SK-N-SH (cell line): ENCODE measurements at regions not wholly inside any gene's neighbourhood (a gene's known extent, or its start where the extent isn't known, plus 50 kb on each side); places are given as distances from the start of the nearest gene placed in this dataset.

Source experiments
- CTCF ChIA-PET: fragments of 300-600, 350-600 bp; formaldehyde crosslinking; extraction: SDS; loops from one replicate; lab custom pipeline; 2021; lab: Yijun Ruan, JAX
- POLR2A ChIA-PET: fragments of 350-600 bp; sonication (Branson Sonifier 250); formaldehyde crosslinking; extraction: SDS; loops from one replicate; lab custom pipeline; 2020; ENCODE audit warnings: antibody characterized with exemption, inconsistent platforms; lab: Yijun Ruan, JAX
- DNase-seq: peaks from one replicate; pipeline ENCODE4 v3.0.0; 2012
- H2AFZ ChIP-seq: fragments of 200-600 bp; sonication (generic); 2 replicates; pipeline ENCODE4 v1.8.1; 2016; ENCODE audit warnings: antibody characterized with exemption, mild to moderate bottlenecking, low read depth
- H3F3A ChIP-seq: fragments of 200-600 bp; sonication (generic); replicated peaks from 2 replicates; pipeline ENCODE3; 2016; ENCODE audit warnings: antibody characterized with exemption, mild to moderate bottlenecking; ENCODE audit not compliant: insufficient read depth
- H3K27ac ChIP-seq, 2 experiments: fragments of 200-500 bp in 1 of 2; fragments of 200-600 bp in 1 of 2; sonication (Bioruptor generic) in 1 of 2; sonication (generic), shearing (Covaris generic) in 1 of 2; 2 replicates each; pipeline versions ENCODE4 v1.5.1 to v1.6.1; 2014 to 2016; ENCODE audit warnings: low read depth in 2 of 2, inconsistent platforms in 1 of 2, low read length in 1 of 2, mild to moderate bottlenecking in 1 of 2, mixed read lengths in 1 of 2
- H3K27me3 ChIP-seq: fragments of 200-600 bp; sonication (generic), shearing (Covaris generic); 2 replicates; pipeline ENCODE4 v1.6.1; 2016; ENCODE audit warnings: mixed run types; ENCODE audit not compliant: insufficient read depth
- H3K36me3 ChIP-seq, 2 experiments: fragments of 200-500 bp in 1 of 2; fragments of 200-600 bp in 1 of 2; sonication (Bioruptor generic) in 1 of 2; sonication (generic) in 1 of 2; replicated peaks in 1 of 2; 2 replicates each; pipeline versions ENCODE3 to v1.5.1; 2014 to 2016; ENCODE audit warnings: low read length in 1 of 2, mild to moderate bottlenecking in 1 of 2; ENCODE audit not compliant: insufficient read depth in 2 of 2, control insufficient read depth in 1 of 2
- H3K4me1 ChIP-seq, 2 experiments: fragments of 200-500 bp in 1 of 2; fragments of 200-600 bp in 1 of 2; sonication (Bioruptor generic) in 1 of 2; sonication (generic), shearing (Covaris generic) in 1 of 2; 2 replicates each; pipeline versions ENCODE4 v1.5.1 to v1.6.1; 2014 to 2016; ENCODE audit warnings: low read depth in 1 of 2, low read length in 1 of 2, mixed run types in 1 of 2; ENCODE audit not compliant: insufficient read depth in 2 of 2, control insufficient read depth in 1 of 2
- H3K4me2 ChIP-seq: fragments of 200-600 bp; sonication (generic), shearing (Covaris generic); 2 replicates; pipeline ENCODE4 v1.6.1; 2017; ENCODE audit warnings: mixed run types
- H3K4me3 ChIP-seq, 2 experiments: fragments of 200-500 bp in 1 of 2; fragments of 200-600 bp in 1 of 2; sonication (Bioruptor generic) in 1 of 2; sonication (generic), shearing (Covaris generic) in 1 of 2; 2 replicates each; pipeline versions ENCODE4 v1.5.1 to v1.8.1; 2014 to 2016; ENCODE audit warnings: low read depth in 2 of 2, inconsistent platforms in 1 of 2, low read length in 1 of 2, mild to moderate bottlenecking in 1 of 2, mixed read lengths in 1 of 2, moderate library complexity in 1 of 2
- H3K79me2 ChIP-seq: fragments of 200-600 bp; sonication (generic); 2 replicates; pipeline ENCODE4 v1.8.1; 2017; ENCODE audit warnings: mild to moderate bottlenecking; ENCODE audit not compliant: insufficient read depth
- H3K9ac ChIP-seq: fragments of 200-600 bp; sonication (generic); 2 replicates; pipeline ENCODE4 v1.6.1; 2017; ENCODE audit warnings: mixed run types
- H3K9me2 ChIP-seq: fragments of 200-600 bp; sonication (generic); 2 replicates; pipeline ENCODE4 v1.6.1; 2017; ENCODE audit warnings: mixed run types
- H3K9me3 ChIP-seq: fragments of 200-600 bp; sonication (generic); 2 replicates; pipeline ENCODE4 v1.6.1; 2017; ENCODE audit warnings: mixed run types, mild to moderate bottlenecking, moderate library complexity
- H4K20me1 ChIP-seq: fragments of 200-600 bp; sonication (generic); 2 replicates; pipeline ENCODE4 v1.6.1; 2017; ENCODE audit warnings: mild to moderate bottlenecking, mixed run types; ENCODE audit not compliant: insufficient read depth
- EP300 ChIP-seq, 2 experiments: IDR thresholded peaks; 2 replicates each; pipeline versions ENCODE4 v1.4.0 to v1.6.1; 2012; ENCODE audit warnings: borderline replicate concordance in 1 of 2, low read depth in 1 of 2, low read length in 1 of 2
- GATA2 ChIP-seq: sonication (generic); formaldehyde crosslinking; IDR thresholded peaks from 2 replicates; pipeline ENCODE4 v1.5.0; 2020; ENCODE audit warnings: mild to moderate bottlenecking, missing genetic modification reagents
- MEF2A ChIP-seq: IDR thresholded peaks from 2 replicates; pipeline ENCODE4 v1.4.0; 2012; ENCODE audit warnings: low read depth, borderline replicate concordance
- MXI1 ChIP-seq: IDR thresholded peaks from 2 replicates; pipeline ENCODE4 v1.6.1; 2012; ENCODE audit warnings: mild to moderate bottlenecking, low read depth, low read length, improper control_type of control experiment
- NRF1 ChIP-seq: IDR thresholded peaks from 2 replicates; pipeline ENCODE4 v1.6.1; 2012; ENCODE audit warnings: low read depth, mild to moderate bottlenecking, low read length
- RCOR1 ChIP-seq: fragments of 150-350 bp; IDR thresholded peaks from 2 replicates; pipeline ENCODE4 v1.6.1; 2017; ENCODE audit warnings: antibody characterized with exemption, low read length
- RFX5 ChIP-seq: IDR thresholded peaks from 2 replicates; pipeline ENCODE4 v1.6.1; 2012; ENCODE audit warnings: mild to moderate bottlenecking, improper control_type of control experiment, low read length
- RXRA ChIP-seq: IDR thresholded peaks from 2 replicates; pipeline ENCODE4 v1.4.0; 2012; ENCODE audit warnings: low read depth, mild to moderate bottlenecking, borderline replicate concordance
- TEAD4 ChIP-seq: IDR thresholded peaks from 2 replicates; pipeline ENCODE4 v1.4.0; 2012; ENCODE audit warnings: mild to moderate bottlenecking, borderline replicate concordance; ENCODE audit not compliant: insufficient read depth
- WGBS: methylation state at CpG from one replicate; pipeline ENCODE4 v1.1.6; 2017; ENCODE audit warnings: low lambda C conversion rate; 5-methylcytosine and 5-hydroxymethylcytosine counted together
- TF ChIP-seq, protein P1 (sequence below): IDR thresholded peaks from 2 replicates; pipeline ENCODE4; 2012
- TF ChIP-seq, protein P2 (sequence below): fragments of 150-350 bp; IDR thresholded peaks from 2 replicates; pipeline ENCODE4 v1.6.1; 2017; ENCODE audit warnings: antibody characterized with exemption, low read length, low read depth, borderline replicate concordance

DNA sequence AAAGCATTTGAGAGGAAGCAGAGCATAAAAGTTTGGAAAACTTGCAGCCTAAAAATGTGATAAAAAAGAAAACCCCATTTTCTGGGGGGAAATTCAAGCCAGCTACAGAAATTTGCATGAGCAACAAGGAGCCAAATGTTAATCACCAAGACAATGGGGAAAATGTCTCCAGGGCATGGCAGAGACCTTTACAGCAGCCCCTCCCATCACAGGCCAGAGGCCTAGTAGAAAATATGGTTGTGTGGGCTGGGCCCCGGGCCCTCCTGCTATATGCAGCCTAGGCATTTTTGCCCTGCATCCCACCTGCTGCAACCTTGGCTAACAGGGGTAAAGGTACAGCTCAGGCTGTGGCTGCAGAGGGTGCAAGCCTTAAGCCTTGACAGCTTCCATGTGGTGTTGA, 299.6 kb upstream of the NCAM2 start (continued):
- TF ChIP-seq, protein P1, sequence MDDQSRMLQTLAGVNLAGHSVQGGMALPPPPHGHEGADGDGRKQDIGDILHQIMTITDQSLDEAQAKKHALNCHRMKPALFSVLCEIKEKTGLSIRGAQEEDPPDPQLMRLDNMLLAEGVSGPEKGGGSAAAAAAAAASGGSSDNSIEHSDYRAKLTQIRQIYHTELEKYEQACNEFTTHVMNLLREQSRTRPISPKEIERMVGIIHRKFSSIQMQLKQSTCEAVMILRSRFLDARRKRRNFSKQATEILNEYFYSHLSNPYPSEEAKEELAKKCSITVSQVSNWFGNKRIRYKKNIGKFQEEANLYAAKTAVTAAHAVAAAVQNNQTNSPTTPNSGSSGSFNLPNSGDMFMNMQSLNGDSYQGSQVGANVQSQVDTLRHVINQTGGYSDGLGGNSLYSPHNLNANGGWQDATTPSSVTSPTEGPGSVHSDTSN, result no peak

DNA sequence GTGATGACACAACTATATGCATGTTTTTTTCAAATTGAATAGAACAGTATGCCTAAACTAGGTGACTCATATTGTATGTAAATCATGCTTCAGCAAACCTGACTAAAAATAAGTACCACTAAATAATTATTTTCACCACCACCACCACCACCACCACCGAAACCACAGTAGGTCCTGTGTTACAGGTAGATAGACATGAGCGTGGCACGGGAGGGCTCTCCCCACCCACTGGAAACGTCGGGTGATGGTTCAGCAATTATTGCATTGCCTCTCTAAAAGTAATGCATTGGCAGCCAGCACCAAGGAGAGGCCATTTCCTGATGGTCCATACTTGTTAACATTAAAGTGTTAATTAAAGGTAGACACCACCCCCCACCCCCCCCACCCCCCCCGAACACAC, 297.0 kb upstream of the NCAM2 start:
- Histone ChIP-seq H3K9me2 (no peaks in the 10 kb centered on the region), H3K9ac (no peak overlapping the region), H3K79me2 (no peaks in the 10 kb centered on the region), H3F3A (no peaks in the 10 kb centered on the region), H3K27ac (no peak overlapping the region), H4K20me1 (no peaks in the 10 kb centered on the region), H3K27me3 (no peaks in the 10 kb centered on the region), H3K36me3 (no peaks in the 10 kb centered on the region), H3K9me3 (no peaks in the 10 kb centered on the region), H2AFZ (no peak overlapping the region), H3K4me1 (no peaks in the 10 kb centered on the region), H3K4me3 (no peak overlapping the region), H3K4me2 (no peak overlapping the region)
- ChIA-PET CTCF (no interaction called here), POLR2A (no interaction called here)
- WGBS, result 9% methylated on average over 6 of the region's 6 CpGs
- TF ChIP-seq MXI1, result no peak
- TF ChIP-seq NRF1, result no peak
- TF ChIP-seq RFX5, result no peak
- DNase-seq, result no peak

GRCh38 chr21:20703112-20703767, 295.0 kb upstream of the NCAM2 start:
- Histone ChIP-seq H3K79me2 (no peaks in the 10 kb centered on the region), H3K27me3 (no peaks in the 10 kb centered on the region), H3K9me3 (no peaks in the 10 kb centered on the region), H3K4me3 (no peak overlapping the region), H3F3A (no peaks in the 10 kb centered on the region), H3K4me2 (no peak overlapping the region), H3K27ac (no peak overlapping the region), H3K36me3 (no peaks in the 10 kb centered on the region), H3K4me1 (no peaks in the 10 kb centered on the region), H4K20me1 (no peaks in the 10 kb centered on the region), H3K9me2 (no peaks in the 10 kb centered on the region), H2AFZ (no peak overlapping the region), H3K9ac (no peak overlapping the region)
- TF ChIP-seq TEAD4, result no peak
- TF ChIP-seq EP300 (IDR thresholded peaks at IDR 0.05; ENCODE audit: borderline replicate concordance in 1 of 2, low read depth in 1 of 2, low read length in 1 of 2), result no peak
- ChIA-PET POLR2A (no interaction called here), CTCF (no interaction called here)
- no peak for DNase-seq
- 31% methylated on average over 4 of the region's 4 CpGs for WGBS

GRCh38 chr21:20720623-20721022, 277.6 kb upstream of the NCAM2 start:
- TF ChIP-seq GATA2 (no peak), MEF2A (no peak), RXRA (no peak), RCOR1 (no peak)
- TF ChIP-seq, protein P2, sequence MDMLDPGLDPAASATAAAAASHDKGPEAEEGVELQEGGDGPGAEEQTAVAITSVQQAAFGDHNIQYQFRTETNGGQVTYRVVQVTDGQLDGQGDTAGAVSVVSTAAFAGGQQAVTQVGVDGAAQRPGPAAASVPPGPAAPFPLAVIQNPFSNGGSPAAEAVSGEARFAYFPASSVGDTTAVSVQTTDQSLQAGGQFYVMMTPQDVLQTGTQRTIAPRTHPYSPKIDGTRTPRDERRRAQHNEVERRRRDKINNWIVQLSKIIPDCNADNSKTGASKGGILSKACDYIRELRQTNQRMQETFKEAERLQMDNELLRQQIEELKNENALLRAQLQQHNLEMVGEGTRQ, result no peak
- TF ChIP-seq, protein P1, result no peak
- Histone ChIP-seq H3F3A (no peaks in the 10 kb centered on the region), H3K4me3 (peak overlapping the region in 1 of 2 experiments; percentile 6; a peak in 1 of 4 replicates), H3K9ac (no peak overlapping the region), H3K79me2 (no peaks in the 10 kb centered on the region), H3K4me1 (no peaks in the 10 kb centered on the region), H3K27me3 (no peaks in the 10 kb centered on the region), H3K36me3 (no peaks in the 10 kb centered on the region), H4K20me1 (no peaks in the 10 kb centered on the region), H3K9me2 (no peaks in the 10 kb centered on the region), H3K4me2 (peak overlapping the region; percentile 41; the same call in 1 of the 2 replicates), H3K27ac (peak overlapping the region in 1 of 2 experiments; percentile 5; a peak in 1 of 4 replicates), H3K9me3 (no peaks in the 10 kb centered on the region), H2AFZ (peak overlapping the region; percentile 59; the same call in 1 of the 2 replicates)
- DNase-seq, result no peak
- ChIA-PET CTCF (no interaction called here), POLR2A (no interaction called here)
- 0% methylated on average over 2 of the region's 2 CpGs for WGBS
